Skin epidermis (tissue), 12 donors: ENCODE measurements at regions not wholly inside any gene's neighbourhood (a gene's known extent, or its start where the extent isn't known, plus 50 kb on each side); places are given as distances from the start of the nearest gene placed in this dataset.

Source experiments
- H3K27ac ChIP-seq, 21 experiments: fragments of 200-600 bp; sonication (generic) in 11 of 21; one replicate each; pipeline ENCODE4 v1.5.0; 2020; ENCODE audit warnings: mild to moderate bottlenecking in 3 of 21, inconsistent platforms in 2 of 21, moderate library complexity in 2 of 21
- H3K4me3 ChIP-seq, 7 experiments: fragments of 200-600 bp; sonication (generic) in 2 of 7; one replicate each; pipeline ENCODE4 v1.5.0; 2020; ENCODE audit warnings: inconsistent platforms in 2 of 7, mild to moderate bottlenecking in 2 of 7, moderate library complexity in 1 of 7

GRCh38 chr17:71935341-71935740 is 185.5 kb upstream of the SOX9 start:
- Histone ChIP-seq H3K4me3 (no peak overlapping the region), H3K27ac (no peak overlapping the region)

GRCh38 chr17:71936977-71937376 is 183.8 kb upstream of the SOX9 start:
- no peak overlapping the region for H3K27ac ChIP-seq

GRCh38 chr17:71937914-71938313 is 182.9 kb upstream of the SOX9 start:
- no peak overlapping the region for H3K27ac ChIP-seq

More at GRCh38 chr17:71936977-71937376, 183.8 kb upstream of the SOX9 start:
- no peak overlapping the region for H3K4me3 ChIP-seq

GRCh38 chr17:71938340-71939010 is 182.3 kb upstream of the SOX9 start:
- no peak overlapping the region for H3K4me3 ChIP-seq

More at GRCh38 chr17:71937914-71938313, 182.9 kb upstream of the SOX9 start:
- H3K4me3 ChIP-seq = no peak overlapping the region

GRCh38 chr17:71941920-71942319 is 178.9 kb upstream of the SOX9 start:
- Histone ChIP-seq H3K4me3 (no peak overlapping the region), H3K27ac (no peak overlapping the region)

More at GRCh38 chr17:71938340-71939010, 182.3 kb upstream of the SOX9 start:
- H3K27ac ChIP-seq = no peak overlapping the region

- no peak overlapping the region for H3K4me3 ChIP-seq
- no peak overlapping the region for H3K27ac ChIP-seq
Measured at GRCh38 chr17:71942626-71943025, 178.2 kb upstream of the SOX9 start.

- Histone ChIP-seq H3K4me3 (no peak overlapping the region), H3K27ac (no peak overlapping the region)
Measured at GRCh38 chr17:71948703-71949422, 172.0 kb upstream of the SOX9 start.

GRCh38 chr17:71959154-71959553 is 161.7 kb upstream of the SOX9 start:
- no peak overlapping the region for H3K27ac ChIP-seq
- no peak overlapping the region for H3K4me3 ChIP-seq

- no peak overlapping the region for H3K27ac ChIP-seq
Measured at GRCh38 chr17:71963351-71963750, 157.5 kb upstream of the SOX9 start.

GRCh38 chr17:71963791-71964190 is 157.0 kb upstream of the SOX9 start:
- no peak overlapping the region for H3K27ac ChIP-seq
- H3K4me3 ChIP-seq = no peak overlapping the region

More at GRCh38 chr17:71963351-71963750, 157.5 kb upstream of the SOX9 start:
- H3K4me3 ChIP-seq = no peak overlapping the region

- Histone ChIP-seq H3K27ac (no peak overlapping the region), H3K4me3 (no peak overlapping the region)
Measured at GRCh38 chr17:71964559-71964958, 156.3 kb upstream of the SOX9 start.

GRCh38 chr17:71966055-71966454 is 154.8 kb upstream of the SOX9 start:
- Histone ChIP-seq H3K27ac (peak overlapping the region in 1 of 21 experiments; percentile 47), H3K4me3 (no peak overlapping the region)

- Histone ChIP-seq H3K4me3 (no peak overlapping the region), H3K27ac (peak overlapping the region in 3 of 21 experiments; percentile 0 to 47 (median 45))
Measured at GRCh38 chr17:71966459-71967313, 154.1 kb upstream of the SOX9 start.

GRCh38 chr17:71969500-71969899 is 151.3 kb upstream of the SOX9 start:
- no peak overlapping the region for H3K4me3 ChIP-seq
- peak overlapping the region in 1 of 21 experiments; percentile 29 for H3K27ac ChIP-seq

GRCh38 chr17:71970312-71970711 is 150.5 kb upstream of the SOX9 start:
- Histone ChIP-seq H3K27ac (peak overlapping the region in 4 of 21 experiments; percentile 20 to 28 (median 24)), H3K4me3 (no peak overlapping the region)

- Histone ChIP-seq H3K27ac (no peak overlapping the region), H3K4me3 (no peak overlapping the region)
Measured at GRCh38 chr17:71974051-71974450, 146.8 kb upstream of the SOX9 start.

GRCh38 chr17:71975331-71975801 is 145.5 kb upstream of the SOX9 start:
- H3K4me3 ChIP-seq = peak overlapping the region in 3 of 7 experiments; percentile 2 to 16 (median 10)
- H3K27ac ChIP-seq = peak overlapping the region in 20 of 21 experiments; percentile 25 to 84 (median 73)

GRCh38 chr17:71976011-71976649 is 144.7 kb upstream of the SOX9 start:
- Histone ChIP-seq H3K4me3 (no peak overlapping the region), H3K27ac (peak overlapping the region in 9 of 21 experiments; percentile 19 to 83 (median 41))

GRCh38 chr17:71978435-71978834 is 142.4 kb upstream of the SOX9 start:
- Histone ChIP-seq H3K4me3 (no peak overlapping the region), H3K27ac (no peak overlapping the region)
